SK-N-SH treated with all-trans-retinoic acid at 6 μM for 48 hours (cell line): ENCODE measurements at regions not wholly inside any gene's neighbourhood (a gene's known extent, or its start where the extent isn't known, plus 50 kb on each side); places are given as distances from the start of the nearest gene placed in this dataset.

ENCODE experiments used
- ATAC-seq: fragments of 200-7000 bp; cut with Tn5 transposase; 3 replicates; pipeline ENCODE4 v1.9.1; 2020; ENCODE audit warnings: mild to moderate bottlenecking, moderate library complexity
- ARNTL ChIP-seq: fragments of 450-650 bp; formaldehyde crosslinking; IDR thresholded peaks from 2 replicates; pipeline ENCODE4 v1.5.0; 2020; ENCODE audit warnings: low read depth, mild to moderate bottlenecking, moderate library complexity, borderline replicate concordance
- BACH2 ChIP-seq: fragments of 250-450 bp; sonication (Bioruptor Pico); IDR thresholded peaks from 2 replicates; pipeline ENCODE4 v1.9.0; 2021; ENCODE audit warnings: mild to moderate bottlenecking, borderline replicate concordance
- CREB5 ChIP-seq: fragments of 250-450 bp; sonication (Bioruptor Pico); IDR thresholded peaks from 2 replicates; pipeline ENCODE4 v1.5.1; 2020; ENCODE audit warnings: low read depth, mild to moderate bottlenecking, moderate library complexity
- CSDC2 ChIP-seq: fragments of 250-450 bp; sonication (Bioruptor Pico); IDR thresholded peaks from 2 replicates; pipeline ENCODE4 v1.5.0; 2020; ENCODE audit warnings: mild to moderate bottlenecking, moderate library complexity
- CSRNP3 ChIP-seq: fragments of 250-450 bp; sonication (Bioruptor Pico); IDR thresholded peaks from 2 replicates; pipeline ENCODE4 v1.5.1; 2021; ENCODE audit warnings: mild to moderate bottlenecking, moderate library complexity
- ESRRG ChIP-seq: fragments of 250-450 bp; sonication (Bioruptor Pico); IDR thresholded peaks from 2 replicates; pipeline ENCODE4 v1.6.1; 2021; ENCODE audit warnings: mild to moderate bottlenecking
- GLIS3 ChIP-seq: fragments of 250-450 bp; sonication (Bioruptor Pico); IDR thresholded peaks from 2 replicates; pipeline ENCODE4 v1.5.0; 2020; ENCODE audit warnings: mild to moderate bottlenecking, moderate library complexity
- ISL1 ChIP-seq: fragments of 250-450 bp; sonication (Bioruptor Pico); IDR thresholded peaks from 2 replicates; pipeline ENCODE4 v2.1.2; 2022; ENCODE audit warnings: mild to moderate bottlenecking, moderate library complexity
- PATZ1 ChIP-seq: fragments of 250-450 bp; sonication (Bioruptor Pico); IDR thresholded peaks from 2 replicates; pipeline ENCODE4 v1.8.0; 2020; ENCODE audit warnings: mild to moderate bottlenecking, moderate library complexity, borderline replicate concordance
- PPARA ChIP-seq: fragments of 250-450 bp; sonication (Bioruptor Pico); IDR thresholded peaks from 2 replicates; pipeline ENCODE4 v1.5.0; 2020; ENCODE audit warnings: mild to moderate bottlenecking, borderline replicate concordance
- RARB ChIP-seq: fragments of 250-450 bp; sonication (Bioruptor Pico); IDR thresholded peaks from 2 replicates; pipeline ENCODE4 v1.8.0; 2021; ENCODE audit warnings: mild to moderate bottlenecking, moderate library complexity
- SNAI2 ChIP-seq: fragments of 250-450 bp; sonication (Bioruptor Pico); IDR thresholded peaks from 2 replicates; pipeline ENCODE4 v1.5.0; 2020; ENCODE audit warnings: mild to moderate bottlenecking, moderate library complexity
- TCF4 ChIP-seq: fragments of 250-450 bp; sonication (Bioruptor Pico); IDR thresholded peaks from 2 replicates; pipeline ENCODE4 v1.8.0; 2021; ENCODE audit warnings: mild to moderate bottlenecking, moderate library complexity, borderline replicate concordance
- TOX ChIP-seq: fragments of 250-450 bp; sonication (Bioruptor Pico); IDR thresholded peaks from 2 replicates; pipeline ENCODE4 v1.8.0; 2021; ENCODE audit warnings: mild to moderate bottlenecking, moderate library complexity, borderline replicate concordance
- ZC3H10 ChIP-seq: fragments of 250-450 bp; sonication (Bioruptor Pico); IDR thresholded peaks from 2 replicates; pipeline ENCODE4 v1.5.1; 2021; ENCODE audit warnings: mild to moderate bottlenecking, moderate library complexity
- ZFP3 ChIP-seq: fragments of 250-450 bp; sonication (Bioruptor Pico); IDR thresholded peaks from 2 replicates; pipeline ENCODE4 v1.5.0; 2020; ENCODE audit warnings: mild to moderate bottlenecking, moderate library complexity
- ZFP30 ChIP-seq: fragments of 450-650 bp; formaldehyde crosslinking; IDR thresholded peaks from 2 replicates; pipeline ENCODE4 v1.5.0; 2022; ENCODE audit warnings: mild to moderate bottlenecking, moderate library complexity
- ZNF565 ChIP-seq: fragments of 450-650 bp; formaldehyde crosslinking; conservative IDR thresholded peaks from 2 replicates; pipeline ENCODE4 v1.5.0; 2020; ENCODE audit warnings: low read depth, mild to moderate bottlenecking, moderate library complexity
- ZNF70 ChIP-seq: fragments of 450-650 bp; formaldehyde crosslinking; IDR thresholded peaks from 2 replicates; pipeline ENCODE4 v1.5.0; 2020; ENCODE audit warnings: mild to moderate bottlenecking, moderate library complexity
- ZNF8 ChIP-seq: fragments of 450-650 bp; formaldehyde crosslinking; IDR thresholded peaks from 2 replicates; pipeline ENCODE4 v1.5.0; 2020; ENCODE audit warnings: mild to moderate bottlenecking, moderate library complexity
- TF ChIP-seq, protein P1 (sequence below): fragments of 250-450 bp; sonication (Bioruptor Pico); IDR thresholded peaks from 2 replicates; pipeline ENCODE4 v1.8.0; 2021; ENCODE audit warnings: low read depth, mild to moderate bottlenecking, moderate library complexity, borderline replicate concordance
- TF ChIP-seq, protein P2 (sequence below): fragments of 250-450 bp; sonication (Bioruptor Pico); IDR thresholded peaks from 2 replicates; pipeline ENCODE4 v1.5.0; 2020; ENCODE audit warnings: mild to moderate bottlenecking, moderate library complexity

DNA sequence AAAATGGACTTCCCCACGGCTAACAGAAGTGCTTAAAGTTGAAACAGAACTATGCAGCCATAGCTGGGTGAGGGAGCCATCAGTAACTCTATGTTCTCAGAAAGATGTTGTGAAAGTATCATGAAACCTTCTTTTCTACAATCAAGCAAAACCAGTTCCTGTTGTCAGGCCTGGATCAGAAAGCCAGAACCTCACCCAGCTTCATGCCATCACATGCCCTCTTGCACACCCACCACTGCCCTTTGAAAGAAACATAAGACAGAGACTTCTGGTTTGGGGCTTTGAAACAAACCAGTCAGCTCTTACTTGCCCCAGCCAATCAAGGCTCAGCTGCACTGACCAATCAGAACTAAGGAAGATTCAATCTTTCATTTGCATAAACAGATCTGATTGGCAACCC lies 230.8 kb upstream of the FERD3L start (continued):
- TF ChIP-seq RARB (no peak), ZNF565 (no peak)

GRCh38 chr7:19373334-19373733 lies 228.1 kb upstream of the FERD3L start:
- ATAC-seq: no peak
- TF ChIP-seq, protein P1, sequence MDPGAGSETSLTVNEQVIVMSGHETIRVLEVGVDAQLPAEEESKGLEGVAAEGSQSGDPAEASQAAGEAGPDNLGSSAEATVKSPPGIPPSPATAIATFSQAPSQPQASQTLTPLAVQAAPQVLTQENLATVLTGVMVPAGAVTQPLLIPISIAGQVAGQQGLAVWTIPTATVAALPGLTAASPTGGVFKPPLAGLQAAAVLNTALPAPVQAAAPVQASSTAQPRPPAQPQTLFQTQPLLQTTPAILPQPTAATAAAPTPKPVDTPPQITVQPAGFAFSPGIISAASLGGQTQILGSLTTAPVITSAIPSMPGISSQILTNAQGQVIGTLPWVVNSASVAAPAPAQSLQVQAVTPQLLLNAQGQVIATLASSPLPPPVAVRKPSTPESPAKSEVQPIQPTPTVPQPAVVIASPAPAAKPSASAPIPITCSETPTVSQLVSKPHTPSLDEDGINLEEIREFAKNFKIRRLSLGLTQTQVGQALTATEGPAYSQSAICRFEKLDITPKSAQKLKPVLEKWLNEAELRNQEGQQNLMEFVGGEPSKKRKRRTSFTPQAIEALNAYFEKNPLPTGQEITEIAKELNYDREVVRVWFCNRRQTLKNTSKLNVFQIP (CRISPR knock-in tag): no peak
- no peak for TF ChIP-seq RARB
- no peak for TF ChIP-seq ARNTL (CRISPR knock-in tag)
- no peak for TF ChIP-seq ZFP30 (CRISPR knock-in tag)
- no peak for TF ChIP-seq TCF4

GRCh38 chr7:19369806-19370205 lies 224.6 kb upstream of the FERD3L start:
- ATAC-seq: no peak
- no peak for TF ChIP-seq SNAI2
- TF ChIP-seq PPARA (CRISPR knock-in tag): no peak
- no peak for TF ChIP-seq CREB5 (CRISPR knock-in tag)
- TF ChIP-seq ZNF70 (CRISPR knock-in tag): no peak
- TF ChIP-seq TOX: no peak
- no peak for TF ChIP-seq ESRRG
- no peak for TF ChIP-seq CSRNP3 (CRISPR knock-in tag)
- no peak for TF ChIP-seq ZNF565
- TF ChIP-seq TCF4: no peak
- TF ChIP-seq ARNTL (CRISPR knock-in tag): no peak
- TF ChIP-seq ZC3H10: no peak
- TF ChIP-seq ZNF8 (CRISPR knock-in tag): no peak
- TF ChIP-seq, protein P1 (CRISPR knock-in tag): no peak
- TF ChIP-seq CSDC2 (CRISPR knock-in tag): no peak
- no peak for TF ChIP-seq PATZ1 (CRISPR knock-in tag)
- TF ChIP-seq RARB: no peak
- TF ChIP-seq ISL1 (CRISPR knock-in tag): no peak

- ATAC-seq: no peak
- no peak for TF ChIP-seq ZNF8 (CRISPR knock-in tag)
Measured at GRCh38 chr7:19369182-19369581, 224.0 kb upstream of the FERD3L start.

DNA sequence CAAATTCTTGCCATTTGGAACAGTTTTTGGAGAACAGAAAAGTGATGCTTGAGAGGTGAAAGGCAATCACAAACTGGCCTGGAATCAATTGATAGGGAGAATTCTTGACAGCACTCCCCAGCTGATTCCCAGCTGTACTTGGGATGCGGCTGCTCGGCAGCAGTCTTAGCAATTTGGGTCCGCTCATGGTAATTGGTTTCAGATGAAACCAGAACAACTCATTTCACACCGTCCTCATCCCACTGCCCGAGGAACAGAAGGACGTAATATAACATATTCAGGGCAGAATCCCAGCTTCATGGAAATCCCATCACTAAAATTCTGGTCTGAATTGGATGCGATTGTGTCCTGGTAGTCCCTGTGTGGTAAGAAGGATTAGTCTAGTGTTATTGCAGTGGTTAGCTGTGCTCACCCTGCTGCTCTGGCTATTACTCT lies 223.3 kb upstream of the FERD3L start:
- TF ChIP-seq, protein P2, sequence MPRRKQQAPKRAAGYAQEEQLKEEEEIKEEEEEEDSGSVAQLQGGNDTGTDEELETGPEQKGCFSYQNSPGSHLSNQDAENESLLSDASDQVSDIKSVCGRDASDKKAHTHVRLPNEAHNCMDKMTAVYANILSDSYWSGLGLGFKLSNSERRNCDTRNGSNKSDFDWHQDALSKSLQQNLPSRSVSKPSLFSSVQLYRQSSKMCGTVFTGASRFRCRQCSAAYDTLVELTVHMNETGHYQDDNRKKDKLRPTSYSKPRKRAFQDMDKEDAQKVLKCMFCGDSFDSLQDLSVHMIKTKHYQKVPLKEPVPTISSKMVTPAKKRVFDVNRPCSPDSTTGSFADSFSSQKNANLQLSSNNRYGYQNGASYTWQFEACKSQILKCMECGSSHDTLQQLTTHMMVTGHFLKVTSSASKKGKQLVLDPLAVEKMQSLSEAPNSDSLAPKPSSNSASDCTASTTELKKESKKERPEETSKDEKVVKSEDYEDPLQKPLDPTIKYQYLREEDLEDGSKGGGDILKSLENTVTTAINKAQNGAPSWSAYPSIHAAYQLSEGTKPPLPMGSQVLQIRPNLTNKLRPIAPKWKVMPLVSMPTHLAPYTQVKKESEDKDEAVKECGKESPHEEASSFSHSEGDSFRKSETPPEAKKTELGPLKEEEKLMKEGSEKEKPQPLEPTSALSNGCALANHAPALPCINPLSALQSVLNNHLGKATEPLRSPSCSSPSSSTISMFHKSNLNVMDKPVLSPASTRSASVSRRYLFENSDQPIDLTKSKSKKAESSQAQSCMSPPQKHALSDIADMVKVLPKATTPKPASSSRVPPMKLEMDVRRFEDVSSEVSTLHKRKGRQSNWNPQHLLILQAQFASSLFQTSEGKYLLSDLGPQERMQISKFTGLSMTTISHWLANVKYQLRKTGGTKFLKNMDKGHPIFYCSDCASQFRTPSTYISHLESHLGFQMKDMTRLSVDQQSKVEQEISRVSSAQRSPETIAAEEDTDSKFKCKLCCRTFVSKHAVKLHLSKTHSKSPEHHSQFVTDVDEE (CRISPR knock-in tag): no peak
- TF ChIP-seq ARNTL (CRISPR knock-in tag) (no peak), BACH2 (CRISPR knock-in tag) (no peak), GLIS3 (CRISPR knock-in tag) (no peak), ZFP3 (CRISPR knock-in tag) (no peak), ISL1 (CRISPR knock-in tag) (no peak), ZNF565 (no peak), ZNF8 (CRISPR knock-in tag) (no peak), ESRRG (no peak)
- TF ChIP-seq, all 23 proteins: peak for 0
- no peak for ATAC-seq
